ENCODE measurements at regions not wholly inside any gene's neighbourhood (a gene's known extent, or its start where the extent isn't known, plus 50 kb on each side); places are given as distances from the start of the nearest gene placed in this dataset.

GRCh38 chr10:20662742-20663141 is 234.4 kb downstream of the NEBL start:
- H3K27me3 ChIP-seq (ENCODE audit: control insufficient read depth in 4 of 4, insufficient read depth in 4 of 4, low read length in 3 of 4), result peaks cover 0 to 3% (median 0%) of the 10 kb centered on the region in 4 donors
- 88% methylated on average over 3 of the region's 3 CpGs for WGBS
- no peak overlapping the region for H3K27ac ChIP-seq (ENCODE audit: low read depth in 1 of 2, low read length in 2 of 2)

GRCh38 chr10:20659225-20659624 is 237.9 kb downstream of the NEBL start:
- 57% methylated on average over 2 of the region's 2 CpGs for WGBS
- no peak overlapping the region for H3K9ac ChIP-seq (ENCODE audit: low read depth in 1 of 2, low read length in 2 of 2)
- peaks cover 0 to 5% (median 0%) of the 10 kb centered on the region in 4 donors for H3K27me3 ChIP-seq (ENCODE audit: control insufficient read depth in 4 of 4, insufficient read depth in 4 of 4, low read length in 3 of 4)
- no peak overlapping the region for H3K27ac ChIP-seq (ENCODE audit: low read depth in 1 of 2, low read length in 2 of 2)
- no peaks in the 10 kb centered on the region for H3K4me1 ChIP-seq (ENCODE audit: control insufficient read depth in 4 of 4, insufficient read depth in 4 of 4, low read length in 3 of 4)
- H3K9me3 ChIP-seq (ENCODE audit: control insufficient read depth in 4 of 4, low read length in 3 of 4), result no peaks in the 10 kb centered on the region
- no peak for DNase-seq (ENCODE audit: low spot score)
- no peak for TF ChIP-seq FOXA2 (IDR thresholded peaks at IDR 0.05)
- no peak for TF ChIP-seq JUND (IDR thresholded peaks at IDR 0.05)
- no peak for TF ChIP-seq YY1 (IDR thresholded peaks at IDR 0.05)
- TF ChIP-seq, protein P1, sequence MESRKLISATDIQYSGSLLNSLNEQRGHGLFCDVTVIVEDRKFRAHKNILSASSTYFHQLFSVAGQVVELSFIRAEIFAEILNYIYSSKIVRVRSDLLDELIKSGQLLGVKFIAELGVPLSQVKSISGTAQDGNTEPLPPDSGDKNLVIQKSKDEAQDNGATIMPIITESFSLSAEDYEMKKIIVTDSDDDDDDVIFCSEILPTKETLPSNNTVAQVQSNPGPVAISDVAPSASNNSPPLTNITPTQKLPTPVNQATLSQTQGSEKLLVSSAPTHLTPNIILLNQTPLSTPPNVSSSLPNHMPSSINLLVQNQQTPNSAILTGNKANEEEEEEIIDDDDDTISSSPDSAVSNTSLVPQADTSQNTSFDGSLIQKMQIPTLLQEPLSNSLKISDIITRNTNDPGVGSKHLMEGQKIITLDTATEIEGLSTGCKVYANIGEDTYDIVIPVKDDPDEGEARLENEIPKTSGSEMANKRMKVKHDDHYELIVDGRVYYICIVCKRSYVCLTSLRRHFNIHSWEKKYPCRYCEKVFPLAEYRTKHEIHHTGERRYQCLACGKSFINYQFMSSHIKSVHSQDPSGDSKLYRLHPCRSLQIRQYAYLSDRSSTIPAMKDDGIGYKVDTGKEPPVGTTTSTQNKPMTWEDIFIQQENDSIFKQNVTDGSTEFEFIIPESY (IDR thresholded peaks at IDR 0.05), result no peak
- TF ChIP-seq, protein P2, sequence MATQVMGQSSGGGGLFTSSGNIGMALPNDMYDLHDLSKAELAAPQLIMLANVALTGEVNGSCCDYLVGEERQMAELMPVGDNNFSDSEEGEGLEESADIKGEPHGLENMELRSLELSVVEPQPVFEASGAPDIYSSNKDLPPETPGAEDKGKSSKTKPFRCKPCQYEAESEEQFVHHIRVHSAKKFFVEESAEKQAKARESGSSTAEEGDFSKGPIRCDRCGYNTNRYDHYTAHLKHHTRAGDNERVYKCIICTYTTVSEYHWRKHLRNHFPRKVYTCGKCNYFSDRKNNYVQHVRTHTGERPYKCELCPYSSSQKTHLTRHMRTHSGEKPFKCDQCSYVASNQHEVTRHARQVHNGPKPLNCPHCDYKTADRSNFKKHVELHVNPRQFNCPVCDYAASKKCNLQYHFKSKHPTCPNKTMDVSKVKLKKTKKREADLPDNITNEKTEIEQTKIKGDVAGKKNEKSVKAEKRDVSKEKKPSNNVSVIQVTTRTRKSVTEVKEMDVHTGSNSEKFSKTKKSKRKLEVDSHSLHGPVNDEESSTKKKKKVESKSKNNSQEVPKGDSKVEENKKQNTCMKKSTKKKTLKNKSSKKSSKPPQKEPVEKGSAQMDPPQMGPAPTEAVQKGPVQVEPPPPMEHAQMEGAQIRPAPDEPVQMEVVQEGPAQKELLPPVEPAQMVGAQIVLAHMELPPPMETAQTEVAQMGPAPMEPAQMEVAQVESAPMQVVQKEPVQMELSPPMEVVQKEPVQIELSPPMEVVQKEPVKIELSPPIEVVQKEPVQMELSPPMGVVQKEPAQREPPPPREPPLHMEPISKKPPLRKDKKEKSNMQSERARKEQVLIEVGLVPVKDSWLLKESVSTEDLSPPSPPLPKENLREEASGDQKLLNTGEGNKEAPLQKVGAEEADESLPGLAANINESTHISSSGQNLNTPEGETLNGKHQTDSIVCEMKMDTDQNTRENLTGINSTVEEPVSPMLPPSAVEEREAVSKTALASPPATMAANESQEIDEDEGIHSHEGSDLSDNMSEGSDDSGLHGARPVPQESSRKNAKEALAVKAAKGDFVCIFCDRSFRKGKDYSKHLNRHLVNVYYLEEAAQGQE (IDR thresholded peaks at IDR 0.05), result no peak
- TF ChIP-seq ATF3 (IDR thresholded peaks at IDR 0.05), result no peak
- no peak for TF ChIP-seq TAF1 (conservative IDR thresholded peaks at IDR 0.05)
- TF ChIP-seq, protein P3, sequence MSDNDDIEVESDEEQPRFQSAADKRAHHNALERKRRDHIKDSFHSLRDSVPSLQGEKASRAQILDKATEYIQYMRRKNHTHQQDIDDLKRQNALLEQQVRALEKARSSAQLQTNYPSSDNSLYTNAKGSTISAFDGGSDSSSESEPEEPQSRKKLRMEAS (IDR thresholded peaks at IDR 0.05), result no peak
- TF ChIP-seq, protein P4, sequence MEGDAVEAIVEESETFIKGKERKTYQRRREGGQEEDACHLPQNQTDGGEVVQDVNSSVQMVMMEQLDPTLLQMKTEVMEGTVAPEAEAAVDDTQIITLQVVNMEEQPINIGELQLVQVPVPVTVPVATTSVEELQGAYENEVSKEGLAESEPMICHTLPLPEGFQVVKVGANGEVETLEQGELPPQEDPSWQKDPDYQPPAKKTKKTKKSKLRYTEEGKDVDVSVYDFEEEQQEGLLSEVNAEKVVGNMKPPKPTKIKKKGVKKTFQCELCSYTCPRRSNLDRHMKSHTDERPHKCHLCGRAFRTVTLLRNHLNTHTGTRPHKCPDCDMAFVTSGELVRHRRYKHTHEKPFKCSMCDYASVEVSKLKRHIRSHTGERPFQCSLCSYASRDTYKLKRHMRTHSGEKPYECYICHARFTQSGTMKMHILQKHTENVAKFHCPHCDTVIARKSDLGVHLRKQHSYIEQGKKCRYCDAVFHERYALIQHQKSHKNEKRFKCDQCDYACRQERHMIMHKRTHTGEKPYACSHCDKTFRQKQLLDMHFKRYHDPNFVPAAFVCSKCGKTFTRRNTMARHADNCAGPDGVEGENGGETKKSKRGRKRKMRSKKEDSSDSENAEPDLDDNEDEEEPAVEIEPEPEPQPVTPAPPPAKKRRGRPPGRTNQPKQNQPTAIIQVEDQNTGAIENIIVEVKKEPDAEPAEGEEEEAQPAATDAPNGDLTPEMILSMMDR (IDR thresholded peaks at IDR 0.05; ENCODE audit: low read depth, low read length, missing input control), result no peak
- TF ChIP-seq SP1 (IDR thresholded peaks at IDR 0.05), result no peak
- no peak for TF ChIP-seq HNF4G (IDR thresholded peaks at IDR 0.05)
- no peak for TF ChIP-seq RXRA (IDR thresholded peaks at IDR 0.05)
- TF ChIP-seq GABPA (IDR thresholded peaks at IDR 0.05 in 1 of 2, conservative IDR thresholded peaks at IDR 0.05 in 1 of 2), result no peak
- TF ChIP-seq NR2F2 (IDR thresholded peaks at IDR 0.05), result no peak
- TF ChIP-seq HNF4A (conservative IDR thresholded peaks at IDR 0.05), result no peak
- no peak for TF ChIP-seq RAD21 (IDR thresholded peaks at IDR 0.05)
- no peak for TF ChIP-seq FOXA1 (IDR thresholded peaks at IDR 0.05)
- TF ChIP-seq EGR1 (IDR thresholded peaks at IDR 0.05; ENCODE audit: low read depth in 2 of 2), result no peak
- no peak overlapping the region for H3K4me3 ChIP-seq (ENCODE audit: low read depth in 1 of 3, low read length in 3 of 3)
- H3K36me3 ChIP-seq (ENCODE audit: control insufficient read depth in 4 of 4, insufficient read depth in 3 of 4, low read depth in 1 of 4, low read length in 3 of 4), result no peaks in the 10 kb centered on the region

More at GRCh38 chr10:20662742-20663141, 234.4 kb downstream of the NEBL start:
- no peaks in the 10 kb centered on the region for H3K9me3 ChIP-seq (ENCODE audit: control insufficient read depth in 4 of 4, low read length in 3 of 4)
- H3K9ac ChIP-seq (ENCODE audit: low read depth in 1 of 2, low read length in 2 of 2), result no peak overlapping the region
- H3K4me1 ChIP-seq (ENCODE audit: control insufficient read depth in 4 of 4, insufficient read depth in 4 of 4, low read length in 3 of 4), result no peaks in the 10 kb centered on the region
- no peak overlapping the region for H3K4me3 ChIP-seq (ENCODE audit: low read depth in 1 of 3, low read length in 3 of 3)
- no peak for TF ChIP-seq NR2F2 (IDR thresholded peaks at IDR 0.05)
- TF ChIP-seq, protein P3 (IDR thresholded peaks at IDR 0.05), result no peak
- H3K36me3 ChIP-seq (ENCODE audit: control insufficient read depth in 4 of 4, insufficient read depth in 3 of 4, low read depth in 1 of 4, low read length in 3 of 4), result no peaks in the 10 kb centered on the region
- no peak for DNase-seq (ENCODE audit: low spot score)

Measured in liver (tissue), 8 donors.